ENCODE measurements at regions not wholly inside any gene's neighbourhood (a gene's known extent, or its start where the extent isn't known, plus 50 kb on each side); places are given as distances from the start of the nearest gene placed in this dataset.
"Not testable (repeated sequence)": the region's sequence is repeated elsewhere in the genome, so short reads cannot be mapped to it uniquely, and the experiment has no call there.

GRCh38 chr4:28312497-28312896 lies 1451.9 kb downstream of the STIM2 start:
- not testable (repeated sequence) for H3K4me3 Mint-ChIP-seq; DNase-seq; H3K27ac Mint-ChIP-seq; H3K27me3 Mint-ChIP-seq; H3K4me1 Mint-ChIP-seq; ATAC-seq; H3K9me3 ChIP-seq (ENCODE audit: control insufficient read depth, low read length, poor library complexity, severe bottlenecking); H3K36me3 Mint-ChIP-seq (ENCODE audit: low read depth)

DNA sequence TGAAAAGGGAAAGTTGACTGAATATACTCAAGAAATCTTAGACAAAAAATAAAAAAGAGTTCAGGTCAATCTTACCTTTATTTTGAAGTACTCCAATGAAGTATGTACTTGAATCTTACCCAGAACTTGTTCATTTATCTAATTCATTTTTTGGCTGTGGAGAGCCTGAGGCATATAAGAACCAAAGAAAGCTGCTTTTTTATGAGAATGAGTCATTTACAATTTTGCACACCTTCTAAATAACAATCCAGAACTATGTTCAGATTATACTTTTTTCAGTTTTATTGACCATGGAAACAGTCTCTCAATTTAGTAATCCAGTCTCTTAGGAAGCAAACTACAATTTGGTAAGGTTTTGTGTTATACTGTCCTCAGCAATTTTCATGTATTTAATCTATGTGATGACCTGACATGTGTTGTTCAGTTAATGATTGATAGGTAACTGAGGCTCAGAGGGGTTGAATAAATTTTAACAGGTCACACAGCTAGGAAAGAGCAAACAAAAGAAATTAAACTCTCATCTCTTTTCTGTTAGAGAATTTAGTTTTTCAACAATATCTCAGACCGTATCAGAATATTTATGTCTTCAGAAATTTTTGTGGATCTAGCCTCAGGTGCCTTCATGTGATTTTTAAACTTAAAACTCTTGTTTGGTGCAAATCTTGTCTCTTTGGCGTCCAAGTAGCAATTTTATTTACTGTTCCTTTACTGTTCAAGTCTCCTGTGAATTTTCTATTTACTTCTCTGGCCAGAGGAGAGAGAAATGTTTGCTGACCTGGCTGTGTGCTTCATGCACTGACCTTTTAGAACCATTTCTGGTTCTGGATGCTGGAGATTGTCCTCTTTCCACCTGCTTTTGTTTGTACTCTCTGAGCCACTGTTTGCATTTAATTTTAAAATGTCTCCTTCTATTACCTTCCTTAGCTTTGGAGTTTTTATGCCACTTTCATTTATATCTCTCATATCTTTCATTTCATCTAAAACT lies 1453.4 kb downstream of the STIM2 start:
- Mint-ChIP-seq H3K27ac (no peak overlapping the region), H3K36me3 (ENCODE audit: low read depth) (no peaks in the 10 kb centered on the region), H3K27me3 (no peaks in the 10 kb centered on the region), H3K4me1 (no peaks in the 10 kb centered on the region), H3K4me3 (no peak overlapping the region)
- ATAC-seq: no peak
- no peak for DNase-seq
- no peaks in the 10 kb centered on the region for H3K9me3 ChIP-seq (ENCODE audit: control insufficient read depth, low read length, poor library complexity, severe bottlenecking)

DNA sequence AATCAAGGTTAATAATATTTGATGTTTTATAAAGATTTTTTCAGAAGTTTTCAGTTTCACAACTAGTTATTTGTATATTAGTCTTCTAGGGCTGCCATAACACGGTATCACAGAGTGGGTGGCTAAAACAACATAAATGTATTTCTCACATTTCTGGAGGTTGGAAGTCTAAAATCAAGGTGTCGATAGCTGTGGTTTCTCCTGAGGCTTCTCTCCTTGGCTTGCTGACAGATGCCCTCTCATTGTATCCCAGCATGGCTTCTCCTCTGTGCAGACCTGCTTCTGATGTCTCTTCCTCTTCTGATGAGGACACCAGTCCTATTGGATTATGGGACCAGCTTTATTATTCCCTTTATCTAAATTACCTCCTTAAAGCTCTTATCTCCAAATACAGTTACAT lies 1456.6 kb downstream of the STIM2 start:
- no peaks in the 10 kb centered on the region for H3K9me3 ChIP-seq (ENCODE audit: control insufficient read depth, low read length, poor library complexity, severe bottlenecking)
- no peaks in the 10 kb centered on the region for H3K27me3 Mint-ChIP-seq
- H3K27ac Mint-ChIP-seq: no peak overlapping the region
- H3K4me1 Mint-ChIP-seq: no peaks in the 10 kb centered on the region
- no peak overlapping the region for H3K4me3 Mint-ChIP-seq
- no peaks in the 10 kb centered on the region for H3K36me3 Mint-ChIP-seq (ENCODE audit: low read depth)
- no peak for ATAC-seq
- no peak for DNase-seq

DNA sequence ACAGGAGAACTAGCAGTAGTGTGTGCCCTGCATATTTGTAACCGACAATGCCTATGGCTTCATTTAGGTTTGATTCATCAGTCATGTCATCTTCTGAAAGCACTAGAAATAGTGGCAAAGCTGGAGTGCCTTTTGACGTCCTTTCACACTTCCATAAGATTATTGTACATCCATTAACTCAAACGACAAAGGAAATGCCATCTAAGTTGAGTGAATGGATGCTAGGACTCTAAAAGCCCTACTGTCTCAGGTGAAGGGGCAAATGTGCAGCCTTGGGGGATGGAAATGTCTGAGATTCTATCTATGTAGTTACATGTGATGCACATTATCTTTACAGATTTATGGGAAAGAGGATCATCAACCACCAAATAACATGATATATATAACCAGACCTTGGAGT lies 1473.6 kb downstream of the STIM2 start:
- Mint-ChIP-seq H3K27me3 (no peaks in the 10 kb centered on the region), H3K4me1 (no peaks in the 10 kb centered on the region), H3K27ac (no peak overlapping the region), H3K4me3 (no peak overlapping the region), H3K36me3 (ENCODE audit: low read depth) (no peaks in the 10 kb centered on the region)
- H3K9me3 ChIP-seq (ENCODE audit: control insufficient read depth, low read length, poor library complexity, severe bottlenecking): no peaks in the 10 kb centered on the region
- DNase-seq (no peak), ATAC-seq (no peak)

GRCh38 chr4:28341784-28342183 lies 1481.1 kb downstream of the STIM2 start:
- H3K36me3 Mint-ChIP-seq (ENCODE audit: low read depth): no peaks in the 10 kb centered on the region
- H3K27ac Mint-ChIP-seq: no peak overlapping the region
- no peak overlapping the region for H3K4me3 Mint-ChIP-seq
- no peak for DNase-seq
- no peaks in the 10 kb centered on the region for H3K9me3 ChIP-seq (ENCODE audit: control insufficient read depth, low read length, poor library complexity, severe bottlenecking)
- H3K27me3 Mint-ChIP-seq: no peaks in the 10 kb centered on the region
- ATAC-seq: no peak
- no peaks in the 10 kb centered on the region for H3K4me1 Mint-ChIP-seq

- no peaks in the 10 kb centered on the region for H3K9me3 ChIP-seq (ENCODE audit: control insufficient read depth, low read length, poor library complexity, severe bottlenecking)
- Mint-ChIP-seq H3K4me3 (no peak overlapping the region), H3K36me3 (ENCODE audit: low read depth) (no peaks in the 10 kb centered on the region), H3K4me1 (no peaks in the 10 kb centered on the region), H3K27me3 (no peaks in the 10 kb centered on the region), H3K27ac (no peak overlapping the region)
- DNase-seq: no peak
- ATAC-seq: no peak
Measured at GRCh38 chr4:28350485-28350884, 1489.8 kb downstream of the STIM2 start.

GRCh38 chr4:28351102-28351501 lies 1490.5 kb downstream of the STIM2 start:
- ATAC-seq (no peak), DNase-seq (no peak)
- no peaks in the 10 kb centered on the region for H3K4me1 Mint-ChIP-seq
- no peaks in the 10 kb centered on the region for H3K9me3 ChIP-seq (ENCODE audit: control insufficient read depth, low read length, poor library complexity, severe bottlenecking)
- no peaks in the 10 kb centered on the region for H3K27me3 Mint-ChIP-seq
- no peak overlapping the region for H3K4me3 Mint-ChIP-seq
- H3K27ac Mint-ChIP-seq: no peak overlapping the region
- no peaks in the 10 kb centered on the region for H3K36me3 Mint-ChIP-seq (ENCODE audit: low read depth)

GRCh38 chr4:28351826-28352225 lies 1491.2 kb downstream of the STIM2 start:
- Mint-ChIP-seq H3K4me3 (no peak overlapping the region), H3K4me1 (no peaks in the 10 kb centered on the region), H3K27me3 (no peaks in the 10 kb centered on the region), H3K36me3 (ENCODE audit: low read depth) (no peaks in the 10 kb centered on the region), H3K27ac (no peak overlapping the region)
- ATAC-seq: no peak
- DNase-seq: no peak
- H3K9me3 ChIP-seq (ENCODE audit: control insufficient read depth, low read length, poor library complexity, severe bottlenecking): no peaks in the 10 kb centered on the region

- no peak overlapping the region for H3K27ac Mint-ChIP-seq
- H3K9me3 ChIP-seq (ENCODE audit: control insufficient read depth, low read length, poor library complexity, severe bottlenecking): no peaks in the 10 kb centered on the region
- no peak overlapping the region for H3K4me3 Mint-ChIP-seq
- ATAC-seq (no peak), DNase-seq (no peak)
- H3K27me3 Mint-ChIP-seq: no peaks in the 10 kb centered on the region
- no peaks in the 10 kb centered on the region for H3K4me1 Mint-ChIP-seq
- H3K36me3 Mint-ChIP-seq (ENCODE audit: low read depth): no peaks in the 10 kb centered on the region
Measured at GRCh38 chr4:28354880-28355656, 1494.4 kb downstream of the STIM2 start.

- ATAC-seq (no peak), DNase-seq (no peak)
- Mint-ChIP-seq H3K36me3 (ENCODE audit: low read depth) (no peaks in the 10 kb centered on the region), H3K4me1 (no peaks in the 10 kb centered on the region), H3K27ac (no peak overlapping the region), H3K27me3 (no peaks in the 10 kb centered on the region), H3K4me3 (no peak overlapping the region)
- no peaks in the 10 kb centered on the region for H3K9me3 ChIP-seq (ENCODE audit: control insufficient read depth, low read length, poor library complexity, severe bottlenecking)
Measured at GRCh38 chr4:28357990-28358389, 1497.3 kb downstream of the STIM2 start.

- H3K27ac Mint-ChIP-seq: no peak overlapping the region
- H3K36me3 Mint-ChIP-seq (ENCODE audit: low read depth): no peaks in the 10 kb centered on the region
- no peaks in the 10 kb centered on the region for H3K4me1 Mint-ChIP-seq
- no peaks in the 10 kb centered on the region for H3K27me3 Mint-ChIP-seq
- ATAC-seq (no peak), DNase-seq (no peak)
- H3K4me3 Mint-ChIP-seq: no peak overlapping the region
- no peaks in the 10 kb centered on the region for H3K9me3 ChIP-seq (ENCODE audit: control insufficient read depth, low read length, poor library complexity, severe bottlenecking)
Measured at GRCh38 chr4:28358606-28359005, 1498.0 kb downstream of the STIM2 start.

GRCh38 chr4:28360681-28361080 lies 1500.0 kb downstream of the STIM2 start:
- H3K9me3 ChIP-seq (ENCODE audit: control insufficient read depth, low read length, poor library complexity, severe bottlenecking): no peaks in the 10 kb centered on the region
- H3K4me3 Mint-ChIP-seq: no peak overlapping the region
- DNase-seq (no peak), ATAC-seq (no peak)
- H3K4me1 Mint-ChIP-seq: no peaks in the 10 kb centered on the region
- H3K27ac Mint-ChIP-seq: no peak overlapping the region
- H3K27me3 Mint-ChIP-seq: no peaks in the 10 kb centered on the region
- no peaks in the 10 kb centered on the region for H3K36me3 Mint-ChIP-seq (ENCODE audit: low read depth)

DNA sequence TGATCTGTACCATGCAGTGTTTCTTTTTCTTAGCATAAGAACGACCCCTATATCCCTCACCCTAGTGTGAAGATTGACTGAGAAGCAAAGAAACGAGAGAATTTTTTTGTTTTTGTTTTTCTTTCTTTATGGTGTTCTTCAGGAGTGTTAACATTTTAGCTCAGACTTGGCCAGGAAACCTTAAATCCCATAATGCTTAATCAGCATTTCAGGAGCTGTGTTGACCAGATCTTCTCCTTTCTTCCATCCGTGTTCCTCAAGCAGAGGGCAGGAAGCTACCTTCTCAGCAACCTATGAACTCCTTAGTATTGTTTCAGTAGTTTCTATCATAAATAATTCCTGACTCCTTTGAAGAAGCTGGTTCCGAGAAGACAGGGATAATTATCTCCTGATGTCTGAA lies 1501.5 kb downstream of the STIM2 start:
- DNase-seq (no peak), ATAC-seq (no peak)
- Mint-ChIP-seq H3K27ac (no peak overlapping the region), H3K4me1 (no peaks in the 10 kb centered on the region), H3K27me3 (no peaks in the 10 kb centered on the region), H3K4me3 (no peak overlapping the region), H3K36me3 (ENCODE audit: low read depth) (no peaks in the 10 kb centered on the region)
- no peaks in the 10 kb centered on the region for H3K9me3 ChIP-seq (ENCODE audit: control insufficient read depth, low read length, poor library complexity, severe bottlenecking)

Measured in T-helper 17 cell (primary cell).